Tibial nerve (tissue), 4 donors: ENCODE measurements at regions not wholly inside any gene's neighbourhood (a gene's known extent, or its start where the extent isn't known, plus 50 kb on each side); places are given as distances from the start of the nearest gene placed in this dataset.

ENCODE experiments used
- EP300 ChIP-seq, 2 donors: sonication (generic); formaldehyde crosslinking; IDR thresholded peaks; one replicate each; pipeline ENCODE4 v1.6.1; 2017; ENCODE audit warnings: antibody characterized with exemption in 2 of 2, mild to moderate bottlenecking in 1 of 2
- POLR2A ChIP-seq, 2 donors: fragments of 450-650 bp; IDR thresholded peaks; one replicate each; pipeline ENCODE4 v1.6.1; 2017; ENCODE audit warnings: antibody characterized with exemption in 2 of 2, mild to moderate bottlenecking in 2 of 2, moderate library complexity in 2 of 2
- TF ChIP-seq, protein P1 (sequence below), 5 experiments: fragments of 200-600 bp in 3 of 5; fragments of 450-650 bp in 2 of 5; sonication (generic) in 3 of 5; IDR thresholded peaks; one replicate each; pipeline ENCODE4 v1.5.1; 2016 to 2019; ENCODE audit warnings: antibody characterized with exemption in 5 of 5, mild to moderate bottlenecking in 3 of 5, moderate library complexity in 2 of 5

DNA sequence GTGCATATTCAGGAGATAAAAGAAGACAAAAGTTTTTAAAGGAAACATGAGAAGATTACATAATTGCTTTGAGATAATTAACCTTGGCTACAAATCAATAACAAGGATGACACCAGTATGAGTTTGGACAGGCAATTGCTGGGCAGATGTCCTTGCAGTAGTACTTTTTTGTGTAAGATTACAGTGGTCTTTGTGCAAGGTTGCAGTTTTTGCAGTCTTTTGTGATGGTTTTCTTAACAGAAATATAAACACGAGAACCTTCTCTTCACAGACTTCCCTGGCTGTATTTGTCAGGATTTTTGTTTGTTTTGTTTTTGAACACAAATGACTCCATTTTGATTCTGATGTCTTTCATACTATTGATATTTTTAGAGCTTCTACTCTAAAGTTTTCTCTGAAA is 128.3 kb upstream of the ALCAM start:
- TF ChIP-seq, protein P1, sequence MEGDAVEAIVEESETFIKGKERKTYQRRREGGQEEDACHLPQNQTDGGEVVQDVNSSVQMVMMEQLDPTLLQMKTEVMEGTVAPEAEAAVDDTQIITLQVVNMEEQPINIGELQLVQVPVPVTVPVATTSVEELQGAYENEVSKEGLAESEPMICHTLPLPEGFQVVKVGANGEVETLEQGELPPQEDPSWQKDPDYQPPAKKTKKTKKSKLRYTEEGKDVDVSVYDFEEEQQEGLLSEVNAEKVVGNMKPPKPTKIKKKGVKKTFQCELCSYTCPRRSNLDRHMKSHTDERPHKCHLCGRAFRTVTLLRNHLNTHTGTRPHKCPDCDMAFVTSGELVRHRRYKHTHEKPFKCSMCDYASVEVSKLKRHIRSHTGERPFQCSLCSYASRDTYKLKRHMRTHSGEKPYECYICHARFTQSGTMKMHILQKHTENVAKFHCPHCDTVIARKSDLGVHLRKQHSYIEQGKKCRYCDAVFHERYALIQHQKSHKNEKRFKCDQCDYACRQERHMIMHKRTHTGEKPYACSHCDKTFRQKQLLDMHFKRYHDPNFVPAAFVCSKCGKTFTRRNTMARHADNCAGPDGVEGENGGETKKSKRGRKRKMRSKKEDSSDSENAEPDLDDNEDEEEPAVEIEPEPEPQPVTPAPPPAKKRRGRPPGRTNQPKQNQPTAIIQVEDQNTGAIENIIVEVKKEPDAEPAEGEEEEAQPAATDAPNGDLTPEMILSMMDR (IDR thresholded peaks at IDR 0.05) = no peak
- TF ChIP-seq POLR2A (IDR thresholded peaks at IDR 0.05) (no peak), EP300 (IDR thresholded peaks at IDR 0.05) (no peak)
